Loucy (cell line): ENCODE measurements at regions not wholly inside any gene's neighbourhood (a gene's known extent, or its start where the extent isn't known, plus 50 kb on each side); places are given as distances from the start of the nearest gene placed in this dataset.

Experiments used
- CTCF ChIP-seq: fragments of 200-600 bp; sonication (generic); conservative IDR thresholded peaks from 2 replicates; pipeline ENCODE4 v1.5.1; 2014; ENCODE audit warnings: mild to moderate bottlenecking, antibody characterized with exemption, low read length
- EZH2phosphoT487 ChIP-seq: fragments of 200-600 bp; IDR thresholded peaks from 2 replicates; pipeline ENCODE4 v1.6.1; 2018; ENCODE audit warnings: antibody characterized with exemption, mild to moderate bottlenecking, moderate library complexity, borderline replicate concordance

- TF ChIP-seq CTCF, result no peak
- TF ChIP-seq EZH2phosphoT487, result no peak
These were observed 73.7 kb upstream of the RHOJ start for GRCh38 chr14:63130531-63130930.
